Liver (tissue), 9 donors: ENCODE measurements at regions not wholly inside any gene's neighbourhood (a gene's known extent, or its start where the extent isn't known, plus 50 kb on each side); places are given as distances from the start of the nearest gene placed in this dataset. TPM values are rescaled to one million over a fixed set of nuclear protein-coding genes. Genes with fewer than 3 reads are reported as not detected.

Experiments used
- DNase-seq: peaks from one replicate; pipeline ENCODE4 v3.0.0-alpha.2; 2017; ENCODE audit warnings: low spot score
- H3K27ac ChIP-seq, 2 donors: one replicate each; pipeline ENCODE4 v1.7.0; 2013; ENCODE audit warnings: inconsistent platforms in 2 of 2, low read length in 2 of 2, control low read depth in 1 of 2, low read depth in 1 of 2, mild to moderate bottlenecking in 1 of 2
- H3K27me3 ChIP-seq, 4 donors: one replicate each; pipeline versions ENCODE4 v1.6.1 to v1.7.0; 2013; ENCODE audit warnings: low read length in 3 of 4, inconsistent platforms in 1 of 4, mild to moderate bottlenecking in 1 of 4, moderate library complexity in 1 of 4; ENCODE audit not compliant: control insufficient read depth in 4 of 4, insufficient read depth in 4 of 4
- H3K36me3 ChIP-seq, 4 donors: one replicate each; pipeline versions ENCODE4 v1.6.1 to v1.7.0; 2013; ENCODE audit warnings: low read length in 3 of 4, mild to moderate bottlenecking in 3 of 4, low read depth in 1 of 4, moderate library complexity in 1 of 4; ENCODE audit not compliant: control insufficient read depth in 4 of 4, insufficient read depth in 3 of 4
- H3K4me1 ChIP-seq, 4 donors: one replicate each; pipeline versions ENCODE4 v1.6.1 to v1.7.0; 2013; ENCODE audit warnings: low read length in 3 of 4, mild to moderate bottlenecking in 3 of 4, moderate library complexity in 1 of 4; ENCODE audit not compliant: control insufficient read depth in 4 of 4, insufficient read depth in 4 of 4
- H3K4me3 ChIP-seq, 3 donors: one replicate each; pipeline versions ENCODE4 v1.6.1 to v1.7.0; 2013; ENCODE audit warnings: low read length in 3 of 3, control low read depth in 1 of 3, low read depth in 1 of 3, mild to moderate bottlenecking in 1 of 3
- H3K9ac ChIP-seq, 2 donors: one replicate each; pipeline ENCODE4 v1.7.0; 2013; ENCODE audit warnings: low read length in 2 of 2, mild to moderate bottlenecking in 2 of 2, moderate library complexity in 2 of 2, control low read depth in 1 of 2, low read depth in 1 of 2
- H3K9me3 ChIP-seq, 4 donors: one replicate each; pipeline versions ENCODE4 v1.6.1 to v1.7.0; 2013; ENCODE audit warnings: low read length in 3 of 4; ENCODE audit not compliant: control insufficient read depth in 4 of 4
- EGR1 ChIP-seq, 2 donors: IDR thresholded peaks; 2 replicates each; pipeline ENCODE4 v1.6.1; 2016 to 2018; ENCODE audit warnings: antibody characterized with exemption in 2 of 2, low read depth in 2 of 2
- FOXA1 ChIP-seq: IDR thresholded peaks from 2 replicates; pipeline ENCODE4 v1.6.1; 2016; ENCODE audit warnings: antibody characterized with exemption
- FOXA2 ChIP-seq: IDR thresholded peaks from 2 replicates; pipeline ENCODE4 v1.6.1; 2016; ENCODE audit warnings: antibody characterized with exemption
- HNF4A ChIP-seq, 2 donors: conservative IDR thresholded peaks; 2 replicates each; pipeline ENCODE4 v1.6.1; 2016; ENCODE audit warnings: antibody characterized with exemption in 2 of 2, mild to moderate bottlenecking in 2 of 2
- HNF4G ChIP-seq: IDR thresholded peaks from 2 replicates; pipeline ENCODE4 v1.6.1; 2016; ENCODE audit warnings: antibody characterized with exemption
- JUND ChIP-seq, 2 donors: IDR thresholded peaks; 2 replicates each; pipeline ENCODE4 v1.6.1; 2016; ENCODE audit warnings: antibody characterized with exemption in 2 of 2
- NR2F2 ChIP-seq: IDR thresholded peaks from 2 replicates; pipeline ENCODE4 v1.6.1; 2016; ENCODE audit warnings: antibody characterized with exemption
- RAD21 ChIP-seq, 2 donors: IDR thresholded peaks; 2 replicates each; pipeline ENCODE4 v1.6.1; 2016; ENCODE audit warnings: antibody characterized with exemption in 2 of 2, mild to moderate bottlenecking in 2 of 2
- RXRA ChIP-seq, 2 donors: IDR thresholded peaks; 2 replicates each; pipeline ENCODE4 v1.6.1; 2017 to 2018; ENCODE audit warnings: antibody characterized with exemption in 2 of 2, mild to moderate bottlenecking in 1 of 2
- SP1 ChIP-seq: IDR thresholded peaks from 2 replicates; pipeline ENCODE4 v1.6.1; 2018; ENCODE audit warnings: antibody characterized with exemption, mild to moderate bottlenecking
- TAF1 ChIP-seq: conservative IDR thresholded peaks from 2 replicates; pipeline ENCODE4 v1.6.1; 2016; ENCODE audit warnings: antibody characterized with exemption, mild to moderate bottlenecking
- YY1 ChIP-seq: IDR thresholded peaks from 2 replicates; pipeline ENCODE4 v1.6.1; 2016; ENCODE audit warnings: antibody characterized with exemption, mild to moderate bottlenecking
- WGBS: extraction: QIAGEN DNeasy Blood & Tissue Kit; methylation state at CpG from one replicate; pipeline ENCODE4 v1.1.7; 2013; 5-methylcytosine and 5-hydroxymethylcytosine counted together
- small RNA-seq: library from RNA; depleted of rRNA; stranded (forward); fragments of <200 nt; gene quantifications from one replicate; pipeline ENCODE3, GENCODE V24; 2014
- TF ChIP-seq, protein P1 (sequence below): IDR thresholded peaks from 2 replicates; pipeline ENCODE4 v1.6.1; 2016; ENCODE audit warnings: antibody characterized with exemption, mild to moderate bottlenecking
- TF ChIP-seq, protein P2 (sequence below): fragments of 150-350 bp; IDR thresholded peaks from 2 replicates; pipeline ENCODE4 v1.5.1; 2017; ENCODE audit warnings: improper control_type of control experiment, low read depth, low read length; ENCODE audit not compliant: missing input control
- TF ChIP-seq, protein P3 (sequence below): IDR thresholded peaks from 2 replicates; pipeline ENCODE4 v1.6.1; 2016; ENCODE audit warnings: antibody characterized with exemption
- TF ChIP-seq, protein P4 (sequence below): IDR thresholded peaks from 2 replicates; pipeline ENCODE4 v1.6.1; 2016; ENCODE audit warnings: antibody characterized with exemption
- donor health status: healthy.
- donor health status: healthy.
- donor health status: healthy.
- donor health status: healthy.
- donor health status: healthy.

DNA sequence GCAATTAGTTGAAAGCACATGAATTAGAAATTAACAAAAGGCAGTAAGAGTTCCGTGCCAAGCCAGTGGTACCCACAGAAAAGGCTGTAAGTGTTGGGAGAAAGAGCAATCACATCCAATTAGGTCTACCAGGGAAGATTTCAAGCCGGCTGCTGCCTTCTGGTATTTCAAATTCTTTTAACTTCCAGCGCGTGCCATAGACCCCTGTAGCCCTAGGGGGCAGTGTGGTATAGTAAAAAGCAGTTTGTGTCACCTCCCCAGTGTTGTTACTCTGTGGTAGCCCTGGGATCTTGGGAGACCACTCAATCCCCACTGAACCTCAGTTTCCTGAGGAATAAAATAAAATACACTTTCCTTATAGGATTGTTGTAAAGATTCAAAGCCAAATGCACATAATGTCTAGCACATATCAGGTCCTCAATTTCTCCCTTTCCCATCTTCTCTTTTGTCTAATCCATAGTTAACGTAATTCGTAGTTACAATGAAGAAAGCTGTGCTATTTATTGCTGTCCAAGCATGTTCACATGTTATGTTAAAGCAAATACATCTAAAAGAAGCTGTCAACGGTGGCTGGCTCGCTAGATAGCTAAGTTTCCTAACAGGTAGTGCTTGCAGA lies 230.2 kb downstream of the TDRD3 start:
- TF ChIP-seq, protein P1, sequence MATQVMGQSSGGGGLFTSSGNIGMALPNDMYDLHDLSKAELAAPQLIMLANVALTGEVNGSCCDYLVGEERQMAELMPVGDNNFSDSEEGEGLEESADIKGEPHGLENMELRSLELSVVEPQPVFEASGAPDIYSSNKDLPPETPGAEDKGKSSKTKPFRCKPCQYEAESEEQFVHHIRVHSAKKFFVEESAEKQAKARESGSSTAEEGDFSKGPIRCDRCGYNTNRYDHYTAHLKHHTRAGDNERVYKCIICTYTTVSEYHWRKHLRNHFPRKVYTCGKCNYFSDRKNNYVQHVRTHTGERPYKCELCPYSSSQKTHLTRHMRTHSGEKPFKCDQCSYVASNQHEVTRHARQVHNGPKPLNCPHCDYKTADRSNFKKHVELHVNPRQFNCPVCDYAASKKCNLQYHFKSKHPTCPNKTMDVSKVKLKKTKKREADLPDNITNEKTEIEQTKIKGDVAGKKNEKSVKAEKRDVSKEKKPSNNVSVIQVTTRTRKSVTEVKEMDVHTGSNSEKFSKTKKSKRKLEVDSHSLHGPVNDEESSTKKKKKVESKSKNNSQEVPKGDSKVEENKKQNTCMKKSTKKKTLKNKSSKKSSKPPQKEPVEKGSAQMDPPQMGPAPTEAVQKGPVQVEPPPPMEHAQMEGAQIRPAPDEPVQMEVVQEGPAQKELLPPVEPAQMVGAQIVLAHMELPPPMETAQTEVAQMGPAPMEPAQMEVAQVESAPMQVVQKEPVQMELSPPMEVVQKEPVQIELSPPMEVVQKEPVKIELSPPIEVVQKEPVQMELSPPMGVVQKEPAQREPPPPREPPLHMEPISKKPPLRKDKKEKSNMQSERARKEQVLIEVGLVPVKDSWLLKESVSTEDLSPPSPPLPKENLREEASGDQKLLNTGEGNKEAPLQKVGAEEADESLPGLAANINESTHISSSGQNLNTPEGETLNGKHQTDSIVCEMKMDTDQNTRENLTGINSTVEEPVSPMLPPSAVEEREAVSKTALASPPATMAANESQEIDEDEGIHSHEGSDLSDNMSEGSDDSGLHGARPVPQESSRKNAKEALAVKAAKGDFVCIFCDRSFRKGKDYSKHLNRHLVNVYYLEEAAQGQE, result no peak
- TF ChIP-seq HNF4G, result no peak
- peak; percentile 29 to 55 for TF ChIP-seq RAD21 (IDR thresholded peaks at IDR 0.05)
- TF ChIP-seq YY1, result no peak
- TF ChIP-seq FOXA1, result no peak
- TF ChIP-seq, protein P2, sequence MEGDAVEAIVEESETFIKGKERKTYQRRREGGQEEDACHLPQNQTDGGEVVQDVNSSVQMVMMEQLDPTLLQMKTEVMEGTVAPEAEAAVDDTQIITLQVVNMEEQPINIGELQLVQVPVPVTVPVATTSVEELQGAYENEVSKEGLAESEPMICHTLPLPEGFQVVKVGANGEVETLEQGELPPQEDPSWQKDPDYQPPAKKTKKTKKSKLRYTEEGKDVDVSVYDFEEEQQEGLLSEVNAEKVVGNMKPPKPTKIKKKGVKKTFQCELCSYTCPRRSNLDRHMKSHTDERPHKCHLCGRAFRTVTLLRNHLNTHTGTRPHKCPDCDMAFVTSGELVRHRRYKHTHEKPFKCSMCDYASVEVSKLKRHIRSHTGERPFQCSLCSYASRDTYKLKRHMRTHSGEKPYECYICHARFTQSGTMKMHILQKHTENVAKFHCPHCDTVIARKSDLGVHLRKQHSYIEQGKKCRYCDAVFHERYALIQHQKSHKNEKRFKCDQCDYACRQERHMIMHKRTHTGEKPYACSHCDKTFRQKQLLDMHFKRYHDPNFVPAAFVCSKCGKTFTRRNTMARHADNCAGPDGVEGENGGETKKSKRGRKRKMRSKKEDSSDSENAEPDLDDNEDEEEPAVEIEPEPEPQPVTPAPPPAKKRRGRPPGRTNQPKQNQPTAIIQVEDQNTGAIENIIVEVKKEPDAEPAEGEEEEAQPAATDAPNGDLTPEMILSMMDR, result peak; percentile 18
- no peak for TF ChIP-seq JUND (IDR thresholded peaks at IDR 0.05)
- TF ChIP-seq, protein P3, sequence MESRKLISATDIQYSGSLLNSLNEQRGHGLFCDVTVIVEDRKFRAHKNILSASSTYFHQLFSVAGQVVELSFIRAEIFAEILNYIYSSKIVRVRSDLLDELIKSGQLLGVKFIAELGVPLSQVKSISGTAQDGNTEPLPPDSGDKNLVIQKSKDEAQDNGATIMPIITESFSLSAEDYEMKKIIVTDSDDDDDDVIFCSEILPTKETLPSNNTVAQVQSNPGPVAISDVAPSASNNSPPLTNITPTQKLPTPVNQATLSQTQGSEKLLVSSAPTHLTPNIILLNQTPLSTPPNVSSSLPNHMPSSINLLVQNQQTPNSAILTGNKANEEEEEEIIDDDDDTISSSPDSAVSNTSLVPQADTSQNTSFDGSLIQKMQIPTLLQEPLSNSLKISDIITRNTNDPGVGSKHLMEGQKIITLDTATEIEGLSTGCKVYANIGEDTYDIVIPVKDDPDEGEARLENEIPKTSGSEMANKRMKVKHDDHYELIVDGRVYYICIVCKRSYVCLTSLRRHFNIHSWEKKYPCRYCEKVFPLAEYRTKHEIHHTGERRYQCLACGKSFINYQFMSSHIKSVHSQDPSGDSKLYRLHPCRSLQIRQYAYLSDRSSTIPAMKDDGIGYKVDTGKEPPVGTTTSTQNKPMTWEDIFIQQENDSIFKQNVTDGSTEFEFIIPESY, result no peak
- no peak for TF ChIP-seq RXRA (IDR thresholded peaks at IDR 0.05)
- TF ChIP-seq TAF1, result no peak
- TF ChIP-seq NR2F2, result no peak
- TF ChIP-seq SP1, result no peak
- TF ChIP-seq, protein P4, sequence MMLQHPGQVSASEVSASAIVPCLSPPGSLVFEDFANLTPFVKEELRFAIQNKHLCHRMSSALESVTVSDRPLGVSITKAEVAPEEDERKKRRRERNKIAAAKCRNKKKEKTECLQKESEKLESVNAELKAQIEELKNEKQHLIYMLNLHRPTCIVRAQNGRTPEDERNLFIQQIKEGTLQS, result no peak
- TF ChIP-seq EGR1 (IDR thresholded peaks at IDR 0.05; ENCODE audit: low read depth in 2 of 2), result no peak
- TF ChIP-seq HNF4A (conservative IDR thresholded peaks at IDR 0.05), result no peak
- TF ChIP-seq FOXA2, result no peak
- no peak for DNase-seq
- no peaks in the 10 kb centered on the region for H3K9me3 ChIP-seq
- H3K36me3 ChIP-seq, result no peaks in the 10 kb centered on the region
- H3K9ac ChIP-seq, result no peak overlapping the region
- peaks cover 0 to 7% (median under 1%) of the 10 kb centered on the region in 4 donors for H3K27me3 ChIP-seq
- WGBS, result 49% methylated on average over 8 of the region's 8 CpGs
- no peaks in the 10 kb centered on the region for H3K4me1 ChIP-seq
- no peak overlapping the region for H3K27ac ChIP-seq
- no peak overlapping the region for H3K4me3 ChIP-seq

Small RNA genes lying in the stretch of these regions (small RNA-seq; reads per million reads assigned to genes)
- gene MIR3169 (not detected), gene RNY3P5 (not detected)
